A673 (cell line): ENCODE measurements at regions not wholly inside any gene's neighbourhood (a gene's known extent, or its start where the extent isn't known, plus 50 kb on each side); places are given as distances from the start of the nearest gene placed in this dataset.

Source experiments
- BruUV-seq: library from RNA; stranded (reverse); fragments of 400-500 nt; replicated peaks from 2 replicates; lab custom pipeline; 2021; lab: Mats Ljungman, UMichigan
- CTCF ChIA-PET: fragments of 300-600 bp; sonication (Branson Sonifier 250); formaldehyde crosslinking; loops from one replicate; lab custom pipeline; 2022; ENCODE audit warnings: antibody characterized with exemption; lab: Charles Lee
- POLR2A ChIA-PET: fragments of 300-600 bp; sonication (Branson Sonifier 250); formaldehyde crosslinking; loops from one replicate; lab custom pipeline; 2022; ENCODE audit warnings: antibody characterized with exemption; ENCODE audit not compliant: low non-redundant PET; lab: Charles Lee
- DNase-seq: peaks from one replicate; pipeline ENCODE4 v3.0.0-alpha.2; 2015; ENCODE audit warnings: low spot score
- H3K27ac ChIP-seq: fragments of 200-600 bp; sonication (generic); 2 replicates; pipeline ENCODE4 v1.5.1; 2016; ENCODE audit warnings: mixed run types, low read depth, mild to moderate bottlenecking, mixed read lengths, antibody characterized with exemption, low read length; ENCODE audit not compliant: poor library complexity, severe bottlenecking
- H3K27me3 ChIP-seq: fragments of 200-600 bp; sonication (generic); replicated peaks from 2 replicates; pipeline ENCODE4 v1.6.1; 2017; ENCODE audit warnings: mixed run types, low read depth, mild to moderate bottlenecking, mixed read lengths, antibody characterized with exemption, low read length; ENCODE audit not compliant: insufficient read depth, poor library complexity
- H3K36me3 ChIP-seq: fragments of 200-600 bp; sonication (generic); 2 replicates; pipeline ENCODE4 v1.6.1; 2016; ENCODE audit warnings: mixed run types, mild to moderate bottlenecking, mixed read lengths, antibody characterized with exemption, low read length; ENCODE audit not compliant: insufficient read depth, poor library complexity, severe bottlenecking
- H3K4me1 ChIP-seq: fragments of 200-600 bp; sonication (generic); 2 replicates; pipeline ENCODE4 v1.6.1; 2017; ENCODE audit warnings: mixed run types, mild to moderate bottlenecking, mixed read lengths, antibody characterized with exemption, low read length; ENCODE audit not compliant: insufficient read depth, poor library complexity, severe bottlenecking
- H3K4me3 ChIP-seq: fragments of 200-600 bp; sonication (generic); 2 replicates; pipeline ENCODE4 v1.5.1; 2016; ENCODE audit warnings: low read depth, mixed run types, mild to moderate bottlenecking, mixed read lengths, low read length; ENCODE audit not compliant: poor library complexity, severe bottlenecking
- H3K9me3 ChIP-seq: fragments of 200-600 bp; sonication (generic); 2 replicates; pipeline ENCODE4 v1.6.1; 2016; ENCODE audit warnings: mixed run types, low read depth, mild to moderate bottlenecking, mixed read lengths, antibody characterized with exemption, low read length; ENCODE audit not compliant: poor library complexity, severe bottlenecking
- CTCF ChIP-seq: fragments of 300-800, 200-600 bp; sonication (generic); conservative IDR thresholded peaks from 2 replicates; pipeline ENCODE4 v1.5.1; 2017; ENCODE audit warnings: low read depth, mild to moderate bottlenecking, antibody characterized with exemption, low read length, moderate library complexity, mixed read lengths
- EZH2 ChIP-seq: fragments of 200-600 bp; sonication (generic); IDR thresholded peaks from 2 replicates; pipeline ENCODE4 v1.6.1; 2017; ENCODE audit warnings: borderline replicate concordance, low read depth, mild to moderate bottlenecking, mixed read lengths, antibody characterized with exemption, low read length; ENCODE audit not compliant: poor library complexity, severe bottlenecking
- intact Hi-C: fragments of 100-400 bp; cut with micrococcal nuclease; formaldehyde crosslinking; loops from one replicate; pipeline ENCODE4 v1.10.0; 2022; ENCODE audit not compliant: unreplicated experiment

DNA sequence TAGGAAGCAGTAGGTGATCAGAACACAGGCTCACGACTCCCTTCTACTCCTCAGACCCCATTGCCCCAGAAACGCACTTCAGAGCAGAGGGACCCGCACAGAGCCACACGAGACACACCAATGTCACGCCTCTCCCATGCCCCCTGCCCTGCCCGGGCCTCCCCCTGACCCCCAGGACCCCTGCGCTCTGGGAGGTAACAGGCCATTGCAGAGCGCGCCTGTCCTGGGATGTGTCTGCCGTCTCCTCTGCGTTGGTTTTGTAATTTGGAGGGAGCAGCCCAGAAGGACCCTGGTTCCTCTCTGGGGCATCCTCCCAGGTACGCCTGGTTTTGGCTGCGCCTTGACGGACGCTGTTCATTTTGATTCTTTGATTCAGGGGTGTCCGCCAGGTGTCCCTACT lies 85.4 kb downstream of the UNCX start:
- peaks cover 5% of the 10 kb centered on the region for H3K4me1 ChIP-seq
- no TSS peak for BruUV-seq
- H3K27me3 ChIP-seq: no peaks in the 10 kb centered on the region
- POLR2A ChIA-PET: no interaction called here
- TF ChIP-seq EZH2 (no peak), CTCF (no peak)
- no peaks in the 10 kb centered on the region for H3K36me3 ChIP-seq
- intact Hi-C loops: no loop called here
- H3K4me3 ChIP-seq: no peak overlapping the region
- H3K9me3 ChIP-seq: no peaks in the 10 kb centered on the region
- H3K27ac ChIP-seq: no peak overlapping the region
- DNase-seq: no peak
- CTCF ChIA-PET: no interaction called here

GRCh38 chr7:1318661-1319060 lies 86.0 kb downstream of the UNCX start:
- no TSS peak for BruUV-seq
- POLR2A ChIA-PET: no interaction called here
- TF ChIP-seq EZH2 (no peak), CTCF (no peak)

GRCh38 chr7:1320616-1321240 lies 88.1 kb downstream of the UNCX start:
- Histone ChIP-seq H3K9me3 (no peaks in the 10 kb centered on the region), H3K4me3 (no peak overlapping the region), H3K4me1 (peaks cover 11% of the 10 kb centered on the region), H3K27me3 (no peaks in the 10 kb centered on the region), H3K27ac (no peak overlapping the region), H3K36me3 (no peaks in the 10 kb centered on the region)
- DNase-seq: no peak
- ChIA-PET POLR2A (no interaction called here), CTCF (interaction anchor here (0.5 kb wide), 1 partner anchor 48 kb away, joined by 6 read pairs; no protein-coding TSS in a partner anchor)
- TF ChIP-seq CTCF: no peak
- no peak for TF ChIP-seq EZH2
- no TSS peak for BruUV-seq
- intact Hi-C loops: no loop called here

More at GRCh38 chr7:1318661-1319060, 86.0 kb downstream of the UNCX start:
- Histone ChIP-seq H3K4me1 (peaks cover 11% of the 10 kb centered on the region), H3K4me3 (no peak overlapping the region), H3K9me3 (no peaks in the 10 kb centered on the region), H3K27ac (no peak overlapping the region), H3K36me3 (no peaks in the 10 kb centered on the region), H3K27me3 (no peaks in the 10 kb centered on the region)
- intact Hi-C loops: no loop called here
- DNase-seq: no peak
- CTCF ChIA-PET: no interaction called here
